Activated CD8-positive, alpha-beta T cell treated with anti-CD3 and anti-CD28 coated beads, Interleukin-2, amount 10 ng/mL, durations not matched to agents 7 days and 5 days (primary cell): ENCODE measurements at regions not wholly inside any gene's neighbourhood (a gene's known extent, or its start where the extent isn't known, plus 50 kb on each side); places are given as distances from the start of the nearest gene placed in this dataset.
"Not testable (repeated sequence)": the region's sequence is repeated elsewhere in the genome, so short reads cannot be mapped to it uniquely, and the experiment has no call there.

Experiments
- ATAC-seq: fragments of 150-1000 bp; cut with Tn5 transposase; one replicate; pipeline ENCODE4 v1.10.0; 2021; ENCODE audit warnings: moderate library complexity
- CTCF ChIA-PET: fragments of 350-600 bp; sonication (Branson Sonifier 250); formaldehyde crosslinking; loops from one replicate; lab custom pipeline; 2021; ENCODE audit warnings: antibody characterized with exemption; lab: Charles Lee
- POLR2A ChIA-PET: fragments of 350-600 bp; sonication (Branson Sonifier 250); formaldehyde crosslinking; loops from one replicate; lab custom pipeline; 2021; ENCODE audit warnings: antibody characterized with exemption; lab: Charles Lee
- DNase-seq: peaks from one replicate; pipeline ENCODE4 v3.0.0-alpha.2; 2020
- H3K27ac Mint-ChIP-seq: one replicate; pipeline ENCODE4 v1.8.0; 2021; ENCODE audit warnings: mild to moderate bottlenecking, mixed read lengths
- H3K27me3 Mint-ChIP-seq: one replicate; pipeline ENCODE4 v1.8.0; 2021; ENCODE audit warnings: low read depth, mixed read lengths
- H3K36me3 Mint-ChIP-seq: one replicate; pipeline ENCODE4 v1.8.0; 2021; ENCODE audit warnings: low read depth, mixed read lengths
- H3K4me1 Mint-ChIP-seq: one replicate; pipeline ENCODE4 v1.8.0; 2021; ENCODE audit warnings: low read depth, mixed read lengths
- H3K4me3 Mint-ChIP-seq: one replicate; pipeline ENCODE4 v1.8.0; 2021; ENCODE audit warnings: mild to moderate bottlenecking, mixed read lengths
- H3K9me3 Mint-ChIP-seq: one replicate; pipeline ENCODE4 v1.8.0; 2022; ENCODE audit warnings: mixed read lengths; ENCODE audit not compliant: insufficient read depth

DNA sequence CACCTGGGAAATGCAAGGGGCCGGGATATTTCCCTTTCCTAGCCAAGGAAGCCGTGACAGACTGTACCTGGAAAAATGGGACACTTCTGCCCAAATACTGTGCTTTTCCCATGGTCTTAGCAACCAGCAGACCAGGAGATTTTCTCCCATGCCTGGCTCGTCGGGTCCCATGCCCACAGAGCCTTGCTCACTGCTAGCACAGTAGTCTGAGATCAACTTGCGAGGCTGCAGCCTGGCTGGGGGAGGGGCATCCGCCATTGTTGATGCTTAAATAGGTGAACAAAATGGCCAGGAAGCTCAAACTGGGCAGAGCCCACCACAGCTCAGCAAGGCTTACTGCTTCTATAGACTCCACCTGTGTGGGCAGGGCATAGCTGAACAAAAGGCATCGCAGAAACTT is 165.8 kb upstream of the ELAVL2 start:
- DNase-seq, H3K4me3 Mint-ChIP-seq, H3K27ac Mint-ChIP-seq, H3K27me3 Mint-ChIP-seq, H3K36me3 Mint-ChIP-seq, H3K4me1 Mint-ChIP-seq, POLR2A ChIA-PET, ATAC-seq, CTCF ChIA-PET: not testable (repeated sequence)
- H3K9me3 Mint-ChIP-seq, result peaks cover 13% of the 10 kb centered on the region

DNA sequence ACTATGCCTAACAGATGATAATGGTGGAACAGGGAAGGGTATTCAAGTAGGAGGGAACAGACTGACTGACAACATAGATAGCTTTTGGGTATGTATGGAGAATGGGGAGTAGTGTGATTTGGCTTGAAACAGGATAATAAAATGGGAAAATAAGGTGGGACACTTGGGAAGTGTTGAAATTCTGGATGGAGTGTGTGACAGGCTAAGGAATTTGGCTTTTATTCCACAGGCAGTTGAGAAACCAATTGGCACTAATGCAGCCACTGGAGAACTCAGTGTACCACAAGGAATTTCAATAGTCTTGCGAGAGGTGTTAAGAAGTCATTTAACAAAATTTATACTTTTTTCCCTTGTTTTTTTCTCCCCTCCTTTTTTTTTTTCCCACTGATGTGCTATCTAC is 153.5 kb upstream of the ELAVL2 start:
- CTCF ChIA-PET, result no interaction called here
- H3K4me3 Mint-ChIP-seq, result no peak overlapping the region
- ATAC-seq, result no peak

DNA sequence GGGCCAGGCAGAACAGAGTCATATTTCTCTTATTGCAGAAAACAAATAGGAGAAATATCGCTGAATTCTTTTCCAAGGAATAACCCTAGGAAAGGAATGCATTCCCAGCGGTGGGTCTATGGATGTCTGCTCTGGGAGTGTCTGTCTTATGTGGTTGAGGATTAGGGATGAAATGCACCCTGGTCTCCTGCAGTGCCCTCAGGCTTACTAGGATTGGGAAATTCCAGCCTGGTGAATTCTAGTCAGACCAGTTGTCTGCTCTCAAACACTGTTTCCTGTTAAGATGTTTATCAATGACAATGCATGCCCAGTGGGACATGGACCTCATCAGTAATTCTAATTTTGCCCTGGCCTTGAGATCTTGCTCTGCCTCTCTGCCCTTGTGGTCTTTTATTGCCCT is 136.1 kb upstream of the ELAVL2 start:
- H3K27me3 Mint-ChIP-seq, result no peaks in the 10 kb centered on the region
- no peak for ATAC-seq
- H3K9me3 Mint-ChIP-seq, result peaks cover 27% of the 10 kb centered on the region
- H3K4me1 Mint-ChIP-seq, result no peaks in the 10 kb centered on the region
- CTCF ChIA-PET, result no interaction called here
- no peaks in the 10 kb centered on the region for H3K36me3 Mint-ChIP-seq
- no peak overlapping the region for H3K4me3 Mint-ChIP-seq
- no peak overlapping the region for H3K27ac Mint-ChIP-seq
- DNase-seq, result no peak
- POLR2A ChIA-PET, result no interaction called here

More for the DNA sequence above, 153.5 kb upstream of the ELAVL2 start:
- no peaks in the 10 kb centered on the region for H3K36me3 Mint-ChIP-seq
- DNase-seq, result no peak
- no peak overlapping the region for H3K27ac Mint-ChIP-seq
- H3K27me3 Mint-ChIP-seq, result no peaks in the 10 kb centered on the region
- H3K4me1 Mint-ChIP-seq, result no peaks in the 10 kb centered on the region
- POLR2A ChIA-PET, result no interaction called here
- H3K9me3 Mint-ChIP-seq, result peaks cover 27% of the 10 kb centered on the region

- ChIA-PET POLR2A (no interaction called here), CTCF (no interaction called here)
- ATAC-seq (no peak), DNase-seq (no peak)
- peaks cover 30% of the 10 kb centered on the region for H3K9me3 Mint-ChIP-seq
- H3K27ac Mint-ChIP-seq, result no peak overlapping the region
- H3K27me3 Mint-ChIP-seq, result no peaks in the 10 kb centered on the region
- no peaks in the 10 kb centered on the region for H3K4me1 Mint-ChIP-seq
- no peaks in the 10 kb centered on the region for H3K36me3 Mint-ChIP-seq
- H3K4me3 Mint-ChIP-seq, result no peak overlapping the region
Observed at GRCh38 chr9:23945897-23946296, 119.9 kb upstream of the ELAVL2 start.

GRCh38 chr9:23941051-23941450 is 115.0 kb upstream of the ELAVL2 start:
- Mint-ChIP-seq H3K9me3 (peaks cover 26% of the 10 kb centered on the region), H3K4me1 (no peaks in the 10 kb centered on the region), H3K4me3 (no peak overlapping the region), H3K36me3 (no peaks in the 10 kb centered on the region), H3K27me3 (no peaks in the 10 kb centered on the region), H3K27ac (no peak overlapping the region)
- POLR2A ChIA-PET, result no interaction called here
- CTCF ChIA-PET, result no interaction called here
- DNase-seq, result no peak
- ATAC-seq, result no peak

- H3K4me1 Mint-ChIP-seq, result no peaks in the 10 kb centered on the region
- peaks cover 18% of the 10 kb centered on the region for H3K9me3 Mint-ChIP-seq
- no peak overlapping the region for H3K27ac Mint-ChIP-seq
- POLR2A ChIA-PET, result no interaction called here
- no peaks in the 10 kb centered on the region for H3K27me3 Mint-ChIP-seq
- no peak for ATAC-seq
- CTCF ChIA-PET, result no interaction called here
- H3K36me3 Mint-ChIP-seq, result no peaks in the 10 kb centered on the region
- no peak for DNase-seq
- H3K4me3 Mint-ChIP-seq, result no peak overlapping the region
Observed at GRCh38 chr9:23938908-23939307, 112.9 kb upstream of the ELAVL2 start.

GRCh38 chr9:23934291-23934906 is 108.4 kb upstream of the ELAVL2 start:
- Mint-ChIP-seq H3K36me3 (no peaks in the 10 kb centered on the region), H3K9me3 (peaks cover 9% of the 10 kb centered on the region), H3K4me1 (no peaks in the 10 kb centered on the region), H3K27me3 (no peaks in the 10 kb centered on the region), H3K4me3 (no peak overlapping the region), H3K27ac (no peak overlapping the region)
- CTCF ChIA-PET, result interaction anchor here (0.7 kb wide), 1 partner anchor 8 kb away, joined by 4 read pairs; no protein-coding TSS in a partner anchor
- ATAC-seq (no peak), DNase-seq (no peak)
- POLR2A ChIA-PET, result no interaction called here

DNA sequence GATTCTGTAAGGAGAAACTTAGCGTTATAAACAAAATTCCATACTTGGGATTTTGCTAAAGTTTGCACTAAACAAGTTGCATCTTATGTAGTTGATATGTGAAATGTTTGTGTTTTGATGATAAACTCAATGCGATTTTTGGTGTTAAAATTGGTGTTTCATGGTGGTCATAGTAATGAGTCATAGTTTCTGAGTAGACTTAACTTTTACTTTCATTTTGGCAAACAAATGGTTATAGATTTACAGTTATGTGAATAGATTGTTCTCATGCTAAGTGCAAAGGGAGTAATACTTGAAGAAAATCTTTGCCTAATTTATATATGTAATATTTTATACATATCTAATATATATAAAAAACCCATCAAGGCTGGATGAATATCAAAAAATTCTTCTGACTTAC is 107.3 kb upstream of the ELAVL2 start:
- ATAC-seq (no peak), DNase-seq (no peak)
- POLR2A ChIA-PET, result no interaction called here
- CTCF ChIA-PET, result no interaction called here
- Mint-ChIP-seq H3K27me3 (no peaks in the 10 kb centered on the region), H3K9me3 (peaks cover 8% of the 10 kb centered on the region), H3K4me1 (no peaks in the 10 kb centered on the region), H3K27ac (no peak overlapping the region), H3K36me3 (no peaks in the 10 kb centered on the region), H3K4me3 (no peak overlapping the region)

DNA sequence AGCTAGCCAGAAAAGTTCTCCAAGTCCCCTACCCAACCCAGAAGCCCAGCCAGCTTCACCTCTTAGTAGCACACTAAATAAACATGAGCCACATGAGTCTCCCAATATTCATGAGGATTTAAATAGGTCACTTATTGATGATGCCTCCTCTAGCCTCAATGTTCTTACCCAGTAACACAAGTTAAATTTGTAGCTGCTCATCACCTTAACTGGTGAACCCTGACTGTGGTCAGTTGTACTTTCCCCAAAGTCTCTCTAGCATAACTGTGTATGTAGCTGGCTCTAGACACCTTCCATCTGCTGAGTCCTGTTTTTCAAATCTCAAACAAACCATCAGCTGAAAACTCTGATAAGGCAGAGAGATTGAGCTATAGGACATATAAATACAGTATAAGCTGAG is 100.3 kb upstream of the ELAVL2 start:
- ChIA-PET POLR2A (no interaction called here), CTCF (no interaction called here)
- Mint-ChIP-seq H3K9me3 (no peaks in the 10 kb centered on the region), H3K27ac (no peak overlapping the region), H3K4me1 (no peaks in the 10 kb centered on the region), H3K4me3 (no peak overlapping the region), H3K27me3 (no peaks in the 10 kb centered on the region), H3K36me3 (no peaks in the 10 kb centered on the region)
- DNase-seq (no peak), ATAC-seq (no peak)

DNA sequence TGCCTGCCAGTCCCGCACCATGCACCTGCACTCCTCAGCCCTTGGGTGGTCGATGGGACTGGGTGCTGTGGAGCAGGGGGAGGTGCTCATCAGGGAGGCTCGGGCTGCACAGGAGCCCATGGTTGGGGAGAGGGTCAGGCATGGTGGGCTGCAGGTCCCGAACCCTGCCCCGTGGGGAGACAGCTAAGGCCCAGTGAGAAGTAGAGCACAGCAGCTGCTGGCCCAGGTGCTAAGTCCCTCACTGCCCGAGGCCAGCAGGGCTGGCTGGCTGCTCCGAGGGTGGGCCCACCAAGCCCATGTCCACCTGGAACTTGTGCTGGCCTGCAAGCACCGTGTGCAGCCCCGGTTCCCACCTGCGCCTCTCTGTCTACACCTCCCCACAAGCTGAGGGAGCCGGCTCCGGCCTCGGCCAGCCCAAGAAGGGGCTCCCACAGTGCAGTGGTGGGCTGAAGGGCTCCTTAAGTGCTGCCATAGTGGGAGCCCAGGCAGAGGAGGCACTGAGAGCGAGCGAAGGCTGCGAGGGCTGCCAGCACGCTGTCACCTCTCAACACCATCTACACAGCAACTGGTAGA is 88.5 kb upstream of the ELAVL2 start:
- no peaks in the 10 kb centered on the region for H3K36me3 Mint-ChIP-seq
- no peaks in the 10 kb centered on the region for H3K27me3 Mint-ChIP-seq
- POLR2A ChIA-PET, result no interaction called here
- CTCF ChIA-PET, result no interaction called here
- H3K4me1 Mint-ChIP-seq, result no peaks in the 10 kb centered on the region
- H3K9me3 Mint-ChIP-seq, result peaks cover 15% of the 10 kb centered on the region
- ATAC-seq, result no peak
- H3K27ac Mint-ChIP-seq, result no peak overlapping the region
- DNase-seq, result no peak
- no peak overlapping the region for H3K4me3 Mint-ChIP-seq

DNA sequence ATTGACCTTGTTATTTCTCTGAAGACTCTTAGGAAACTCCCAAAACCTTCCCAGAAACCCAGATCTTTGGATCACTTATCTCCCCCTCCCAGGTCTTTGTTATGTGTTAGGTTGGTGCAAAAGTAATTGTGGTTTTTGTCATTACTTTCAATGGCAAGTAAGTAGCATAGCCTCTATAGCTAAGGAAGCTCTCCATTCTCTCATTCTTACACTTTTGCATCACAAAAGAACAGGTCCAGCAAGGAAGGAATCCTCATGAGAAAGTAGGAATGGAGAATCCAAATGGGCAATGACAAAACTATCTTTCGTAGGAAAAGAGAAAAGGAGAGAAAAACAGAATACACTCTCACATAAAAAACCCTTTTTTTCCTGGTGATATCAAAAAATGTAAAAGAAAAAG is 81.3 kb upstream of the ELAVL2 start:
- H3K9me3 Mint-ChIP-seq, result peaks cover 6% of the 10 kb centered on the region
- H3K4me3 Mint-ChIP-seq, result no peak overlapping the region
- H3K27me3 Mint-ChIP-seq, result no peaks in the 10 kb centered on the region
- CTCF ChIA-PET, result no interaction called here
- DNase-seq (no peak), ATAC-seq (no peak)
- no peaks in the 10 kb centered on the region for H3K36me3 Mint-ChIP-seq
- POLR2A ChIA-PET, result no interaction called here
- H3K4me1 Mint-ChIP-seq, result no peaks in the 10 kb centered on the region
- H3K27ac Mint-ChIP-seq, result no peak overlapping the region

- H3K27me3 Mint-ChIP-seq, result no peaks in the 10 kb centered on the region
- DNase-seq (no peak), ATAC-seq (no peak)
- ChIA-PET POLR2A (no interaction called here), CTCF (no interaction called here)
- no peak overlapping the region for H3K4me3 Mint-ChIP-seq
- no peak overlapping the region for H3K27ac Mint-ChIP-seq
- H3K4me1 Mint-ChIP-seq, result no peaks in the 10 kb centered on the region
- H3K36me3 Mint-ChIP-seq, result no peaks in the 10 kb centered on the region
- H3K9me3 Mint-ChIP-seq, result peaks cover 26% of the 10 kb centered on the region
Observed at GRCh38 chr9:23887781-23888180, 61.7 kb upstream of the ELAVL2 start.
